ENCODE measurements at regions not wholly inside any gene's neighbourhood (a gene's known extent, or its start where the extent isn't known, plus 50 kb on each side); places are given as distances from the start of the nearest gene placed in this dataset.
A peak's percentile ranks its signal among the peaks of the same experiment; 100 is the strongest.

GRCh38 chr17:77371117-77371887 is 230.5 kb downstream of the SEC14L1 start:
- no peak for FAIRE-seq

GRCh38 chr17:77371888-77372443 is 231.2 kb downstream of the SEC14L1 start:
- intact Hi-C loops (cut with micrococcal nuclease; ENCODE audit: unreplicated experiment) (loop anchor here (5.0 kb wide), 1 partner anchor 85 kb away; no protein-coding TSS in a partner anchor), in situ Hi-C loops (cut with HindIII; ENCODE audit: extremely low pct_ligation_motif_present, low pct_unique_long_range_greater_than_20kb) (loop anchor here (10.0 kb wide), 1 partner anchor 87 kb away; no protein-coding TSS in a partner anchor)
- ChIA-PET POLR2A (interaction anchor here (0.9 to 3.9 kb wide), 3 partner anchors 19 to 83 kb away, joined by 3 to 88 read pairs (median 5); no protein-coding TSS in a partner anchor), CTCF (ENCODE audit: low intra/inter-chr PET ratio, low total read pairs) (no interaction called here)
- H3K36me3 ChIP-seq (replicated peaks in 1 of 2; ENCODE audit: control insufficient read depth in 1 of 2, insufficient read depth in 2 of 2, low read length in 2 of 2) = peaks cover 0 to 1% of the 10 kb centered on the region in 2 experiments; a peak in 1 of 5 replicates
- H3K4me1 ChIP-seq (ENCODE audit: insufficient read depth, low read length) = peaks cover 62% of the 10 kb centered on the region
- WGBS (ENCODE audit: low lambda C conversion rate) = 31% methylated on average over 8 of the region's 16 CpGs
- peak overlapping the region; percentile 70 for H3K9ac ChIP-seq (ENCODE audit: insufficient read depth, low read depth, low read length)
- H3K4me2 ChIP-seq (ENCODE audit: low read depth, low read length) = peak overlapping the region; percentile 96
- peak; percentile 15 for FAIRE-seq
- H3K9me3 ChIP-seq (ENCODE audit: low read length) = no peaks in the 10 kb centered on the region
- peak overlapping the region; percentile 76 to 91 (median 88); a peak in 5 of 6 replicates for H3K4me3 ChIP-seq (replicated peaks in 1 of 3; ENCODE audit: insufficient read depth in 1 of 3, low read depth in 2 of 3, low read length in 3 of 3)
- H4K20me1 ChIP-seq (ENCODE audit: insufficient read depth, low read length) = peaks cover 77% of the 10 kb centered on the region
- no peak for DNase-seq (ENCODE audit: low spot score)
- no TSS peak for BruUV-seq (replicated peaks)
- ATAC-seq = peak; percentile 8
- peaks cover 88% of the 10 kb centered on the region for H3K79me2 ChIP-seq (ENCODE audit: insufficient read depth, low read length)
- no peaks in the 10 kb centered on the region for H3K27me3 ChIP-seq (ENCODE audit: control insufficient read depth in 1 of 2, insufficient read depth in 2 of 2, low read length in 2 of 2)
- H3K27ac ChIP-seq (ENCODE audit: extremely low read length, insufficient read depth, low read length) = peak overlapping the region; percentile 71
- no peak overlapping the region for H2AFZ ChIP-seq (ENCODE audit: low read length)
- no peak for TF ChIP-seq RBM22 (optimal IDR thresholded peaks at IDR 0.05; ENCODE audit: low read length)
- no peak for TF ChIP-seq SP2 (CRISPR knock-in tag; IDR thresholded peaks at IDR 0.05)
- TF ChIP-seq ATF3 (CRISPR knock-in tag; IDR thresholded peaks at IDR 0.05) = no peak
- TF ChIP-seq GRHL1 (CRISPR knock-in tag; conservative IDR thresholded peaks at IDR 0.05) = no peak
- TF ChIP-seq MXI1 (IDR thresholded peaks at IDR 0.05; ENCODE audit: borderline replicate concordance, low read depth, low read length) = 0 out of 3 replicates have a peak, but pooled peaks have one; percentile 48
- 0 out of 2 replicates have a peak, but pooled peaks have one; percentile 38 for TF ChIP-seq NCOA1 (CRISPR knock-in tag; IDR thresholded peaks at IDR 0.05)
- no peak for TF ChIP-seq HOXD1 (CRISPR knock-in tag; IDR thresholded peaks at IDR 0.05)
- no peak for TF ChIP-seq THAP8 (CRISPR knock-in tag; IDR thresholded peaks at IDR 0.05; ENCODE audit: borderline replicate concordance)
- no peak for TF ChIP-seq SALL1 (CRISPR knock-in tag; IDR thresholded peaks at IDR 0.05)
- no peak for TF ChIP-seq ATRX (CRISPR knock-in tag; IDR thresholded peaks at IDR 0.05; ENCODE audit: borderline replicate concordance)
- TF ChIP-seq NFE2L2 (IDR thresholded peaks at IDR 0.05; ENCODE audit: low read length) = no peak

More at GRCh38 chr17:77371117-77371887, 230.5 kb downstream of the SEC14L1 start:
- ATAC-seq (no peak), DNase-seq (ENCODE audit: low spot score) (no peak)
- Histone ChIP-seq H4K20me1 (ENCODE audit: insufficient read depth, low read length) (peaks cover 77% of the 10 kb centered on the region), H3K27ac (ENCODE audit: extremely low read length, insufficient read depth, low read length) (peak overlapping the region; percentile 71), H3K9me3 (ENCODE audit: low read length) (no peaks in the 10 kb centered on the region), H3K9ac (ENCODE audit: insufficient read depth, low read depth, low read length) (no peak overlapping the region), H3K4me2 (ENCODE audit: low read depth, low read length) (peak overlapping the region; percentile 96), H3K27me3 (ENCODE audit: control insufficient read depth in 1 of 2, insufficient read depth in 2 of 2, low read length in 2 of 2) (no peaks in the 10 kb centered on the region), H3K79me2 (ENCODE audit: insufficient read depth, low read length) (peaks cover 88% of the 10 kb centered on the region), H2AFZ (ENCODE audit: low read length) (no peak overlapping the region), H3K4me3 (replicated peaks in 1 of 3; ENCODE audit: insufficient read depth in 1 of 3, low read depth in 2 of 3, low read length in 3 of 3) (0 out of 6 replicates have a peak overlapping the region, but pooled peaks of 1 of the 3 experiments have one; percentile 91), H3K36me3 (replicated peaks in 1 of 2; ENCODE audit: control insufficient read depth in 1 of 2, insufficient read depth in 2 of 2, low read length in 2 of 2) (peaks cover 0 to 1% of the 10 kb centered on the region in 2 experiments; a peak in 1 of 5 replicates), H3K4me1 (ENCODE audit: insufficient read depth, low read length) (peaks cover 62% of the 10 kb centered on the region)
- ChIA-PET POLR2A (interaction anchor here (1.0 to 3.9 kb wide), 3 partner anchors 20 to 83 kb away, joined by 5 to 88 read pairs (median 7); no protein-coding TSS in a partner anchor), CTCF (ENCODE audit: low intra/inter-chr PET ratio, low total read pairs) (no interaction called here)
- in situ Hi-C loops (cut with HindIII; ENCODE audit: extremely low pct_ligation_motif_present, low pct_unique_long_range_greater_than_20kb) = loop anchor here (10.0 kb wide), 1 partner anchor 87 kb away; no protein-coding TSS in a partner anchor
- BruUV-seq (replicated peaks) = no TSS peak
- 84% methylated on average over 18 of the region's 20 CpGs for WGBS (ENCODE audit: low lambda C conversion rate)
- TF ChIP-seq AKAP8 (CRISPR knock-in tag; IDR thresholded peaks at IDR 0.05) (no peak), ZNF709 (CRISPR knock-in tag; IDR thresholded peaks at IDR 0.05) (peak; percentile 28; the same call in 1 of the 2 replicates), SP4 (CRISPR knock-in tag; IDR thresholded peaks at IDR 0.05) (no peak), HNRNPH1 (optimal IDR thresholded peaks at IDR 0.05; ENCODE audit: low read depth, low read length) (peak; percentile 32)
- intact Hi-C loops (cut with micrococcal nuclease; ENCODE audit: unreplicated experiment) = loop anchor here (5.0 kb wide), 1 partner anchor 84 kb away; no protein-coding TSS in a partner anchor

Data from HepG2 (cell line).